SK-N-SH treated with all-trans-retinoic acid at 6 μM for 48 hours (cell line): ENCODE measurements at regions not wholly inside any gene's neighbourhood (a gene's known extent, or its start where the extent isn't known, plus 50 kb on each side); places are given as distances from the start of the nearest gene placed in this dataset.

Experiments used
- ATAC-seq: fragments of 200-7000 bp; cut with Tn5 transposase; 3 replicates; pipeline ENCODE4 v1.9.1; 2020; ENCODE audit warnings: mild to moderate bottlenecking, moderate library complexity
- ARNTL ChIP-seq: fragments of 450-650 bp; formaldehyde crosslinking; IDR thresholded peaks from 2 replicates; pipeline ENCODE4 v1.5.0; 2020; ENCODE audit warnings: low read depth, mild to moderate bottlenecking, moderate library complexity, borderline replicate concordance
- BACH2 ChIP-seq: fragments of 250-450 bp; sonication (Bioruptor Pico); IDR thresholded peaks from 2 replicates; pipeline ENCODE4 v1.9.0; 2021; ENCODE audit warnings: mild to moderate bottlenecking, borderline replicate concordance
- CREB5 ChIP-seq: fragments of 250-450 bp; sonication (Bioruptor Pico); IDR thresholded peaks from 2 replicates; pipeline ENCODE4 v1.5.1; 2020; ENCODE audit warnings: low read depth, mild to moderate bottlenecking, moderate library complexity
- CSRNP3 ChIP-seq: fragments of 250-450 bp; sonication (Bioruptor Pico); IDR thresholded peaks from 2 replicates; pipeline ENCODE4 v1.5.1; 2021; ENCODE audit warnings: mild to moderate bottlenecking, moderate library complexity
- ESRRG ChIP-seq: fragments of 250-450 bp; sonication (Bioruptor Pico); IDR thresholded peaks from 2 replicates; pipeline ENCODE4 v1.6.1; 2021; ENCODE audit warnings: mild to moderate bottlenecking
- GLIS3 ChIP-seq: fragments of 250-450 bp; sonication (Bioruptor Pico); IDR thresholded peaks from 2 replicates; pipeline ENCODE4 v1.5.0; 2020; ENCODE audit warnings: mild to moderate bottlenecking, moderate library complexity
- ISL1 ChIP-seq: fragments of 250-450 bp; sonication (Bioruptor Pico); IDR thresholded peaks from 2 replicates; pipeline ENCODE4 v2.1.2; 2022; ENCODE audit warnings: mild to moderate bottlenecking, moderate library complexity
- OSR1 ChIP-seq: fragments of 250-450 bp; sonication (Bioruptor Pico); IDR thresholded peaks from 2 replicates; pipeline ENCODE4 v1.8.0; 2022; ENCODE audit warnings: moderate library complexity, mild to moderate bottlenecking, inconsistent platforms
- PATZ1 ChIP-seq: fragments of 250-450 bp; sonication (Bioruptor Pico); IDR thresholded peaks from 2 replicates; pipeline ENCODE4 v1.8.0; 2020; ENCODE audit warnings: mild to moderate bottlenecking, moderate library complexity, borderline replicate concordance
- POU6F1 ChIP-seq: fragments of 250-450 bp; sonication (Bioruptor Pico); IDR thresholded peaks from 2 replicates; pipeline ENCODE4 v1.8.0; 2021; ENCODE audit warnings: low read depth, mild to moderate bottlenecking, moderate library complexity, borderline replicate concordance
- PPARA ChIP-seq: fragments of 250-450 bp; sonication (Bioruptor Pico); IDR thresholded peaks from 2 replicates; pipeline ENCODE4 v1.5.0; 2020; ENCODE audit warnings: mild to moderate bottlenecking, borderline replicate concordance
- RARB ChIP-seq: fragments of 250-450 bp; sonication (Bioruptor Pico); IDR thresholded peaks from 2 replicates; pipeline ENCODE4 v1.8.0; 2021; ENCODE audit warnings: mild to moderate bottlenecking, moderate library complexity
- TCF4 ChIP-seq: fragments of 250-450 bp; sonication (Bioruptor Pico); IDR thresholded peaks from 2 replicates; pipeline ENCODE4 v1.8.0; 2021; ENCODE audit warnings: mild to moderate bottlenecking, moderate library complexity, borderline replicate concordance
- TOX ChIP-seq: fragments of 250-450 bp; sonication (Bioruptor Pico); IDR thresholded peaks from 2 replicates; pipeline ENCODE4 v1.8.0; 2021; ENCODE audit warnings: mild to moderate bottlenecking, moderate library complexity, borderline replicate concordance
- TSHZ2 ChIP-seq: fragments of 250-450 bp; sonication (Bioruptor Pico); IDR thresholded peaks from 2 replicates; pipeline ENCODE4 v1.5.0; 2020; ENCODE audit warnings: mild to moderate bottlenecking, moderate library complexity
- ZC3H10 ChIP-seq: fragments of 250-450 bp; sonication (Bioruptor Pico); IDR thresholded peaks from 2 replicates; pipeline ENCODE4 v1.5.1; 2021; ENCODE audit warnings: mild to moderate bottlenecking, moderate library complexity
- ZFP3 ChIP-seq: fragments of 250-450 bp; sonication (Bioruptor Pico); IDR thresholded peaks from 2 replicates; pipeline ENCODE4 v1.5.0; 2020; ENCODE audit warnings: mild to moderate bottlenecking, moderate library complexity
- ZFP30 ChIP-seq: fragments of 450-650 bp; formaldehyde crosslinking; IDR thresholded peaks from 2 replicates; pipeline ENCODE4 v1.5.0; 2022; ENCODE audit warnings: mild to moderate bottlenecking, moderate library complexity
- ZNF565 ChIP-seq: fragments of 450-650 bp; formaldehyde crosslinking; conservative IDR thresholded peaks from 2 replicates; pipeline ENCODE4 v1.5.0; 2020; ENCODE audit warnings: low read depth, mild to moderate bottlenecking, moderate library complexity
- ZNF70 ChIP-seq: fragments of 450-650 bp; formaldehyde crosslinking; IDR thresholded peaks from 2 replicates; pipeline ENCODE4 v1.5.0; 2020; ENCODE audit warnings: mild to moderate bottlenecking, moderate library complexity
- ZNF8 ChIP-seq: fragments of 450-650 bp; formaldehyde crosslinking; IDR thresholded peaks from 2 replicates; pipeline ENCODE4 v1.5.0; 2020; ENCODE audit warnings: mild to moderate bottlenecking, moderate library complexity

- TF ChIP-seq ZNF70 (CRISPR knock-in tag) (no peak), ZNF8 (no peak), ISL1 (no peak), ZFP3 (no peak), RARB (CRISPR knock-in tag) (no peak), BACH2 (CRISPR knock-in tag) (no peak), ESRRG (CRISPR knock-in tag) (no peak), GLIS3 (CRISPR knock-in tag) (no peak), OSR1 (CRISPR knock-in tag) (no peak), ZC3H10 (no peak), CSRNP3 (CRISPR knock-in tag) (no peak), TOX (CRISPR knock-in tag) (no peak)
- TF ChIP-seq, all 23 proteins: peak for 0
- ATAC-seq: no peak
Measured at GRCh38 chr6:16049168-16049567, 79.7 kb upstream of the MYLIP start.

GRCh38 chr6:16048221-16048620, 80.7 kb upstream of the MYLIP start:
- TF ChIP-seq POU6F1 (CRISPR knock-in tag): no peak
- TF ChIP-seq ZFP3: no peak
- TF ChIP-seq PPARA (CRISPR knock-in tag): no peak
- TF ChIP-seq ZNF565 (CRISPR knock-in tag): no peak
- TF ChIP-seq CREB5 (CRISPR knock-in tag): no peak
- TF ChIP-seq ESRRG (CRISPR knock-in tag): no peak
- TF ChIP-seq CSRNP3 (CRISPR knock-in tag): no peak
- TF ChIP-seq ZFP30 (CRISPR knock-in tag): no peak
- no peak for TF ChIP-seq ARNTL (CRISPR knock-in tag)
- TF ChIP-seq ZC3H10: no peak
- no peak for TF ChIP-seq RARB (CRISPR knock-in tag)
- TF ChIP-seq PATZ1: no peak
- no peak for TF ChIP-seq OSR1 (CRISPR knock-in tag)
- no peak for TF ChIP-seq TOX (CRISPR knock-in tag)
- TF ChIP-seq GLIS3 (CRISPR knock-in tag): no peak
- TF ChIP-seq ZNF70 (CRISPR knock-in tag): no peak
- no peak for TF ChIP-seq TCF4 (CRISPR knock-in tag)
- no peak for TF ChIP-seq TSHZ2 (CRISPR knock-in tag)
- TF ChIP-seq, all 23 proteins: peak for 0
- no peak for ATAC-seq
